ENCODE measurements at regions not wholly inside any gene's neighbourhood (a gene's known extent, or its start where the extent isn't known, plus 50 kb on each side); places are given as distances from the start of the nearest gene placed in this dataset.

- Histone ChIP-seq H3K9ac (ENCODE audit: control insufficient read depth, extremely low read depth, insufficient read depth, low read length) (no peak overlapping the region), H3K4me1 (ENCODE audit: control insufficient read depth, extremely low read depth, insufficient read depth, low read length) (no peaks in the 10 kb centered on the region), H3K4me3 (ENCODE audit: control insufficient read depth in 2 of 3, extremely low read depth in 1 of 3, insufficient read depth in 2 of 3, low read depth in 1 of 3, low read length in 3 of 3) (no peak overlapping the region), H3K27ac (ENCODE audit: control insufficient read depth, insufficient read depth, low read length) (no peak overlapping the region), H3K27me3 (ENCODE audit: control insufficient read depth, extremely low read depth, insufficient read depth, low read length) (peaks cover 38% of the 10 kb centered on the region), H3K4me2 (ENCODE audit: control insufficient read depth, extremely low read depth, insufficient read depth, low read depth, low read length) (no peak overlapping the region), H3K36me3 (ENCODE audit: control insufficient read depth in 2 of 2, extremely low read depth in 1 of 2, insufficient read depth in 2 of 2, low read length in 2 of 2) (no peaks in the 10 kb centered on the region), H3K9me3 (ENCODE audit: control insufficient read depth, low read depth, low read length) (no peaks in the 10 kb centered on the region), H3K79me2 (ENCODE audit: control insufficient read depth, insufficient read depth, low read length) (no peaks in the 10 kb centered on the region), H4K20me1 (ENCODE audit: control insufficient read depth, extremely low read depth, insufficient read depth, low read length) (peaks cover 7% of the 10 kb centered on the region), H3K9me1 (ENCODE audit: control insufficient read depth, extremely low read depth, insufficient read depth, low read length) (no peaks in the 10 kb centered on the region), H2AFZ (ENCODE audit: control insufficient read depth, low read length) (no peak overlapping the region)
- no peak for DNase-seq (ENCODE audit: low read depth, low spot score)
- FAIRE-seq, result no peak
- dilution Hi-C loops (cut with MboI; ENCODE audit: extremely low pct_ligation_motif_present, low sequenced_read_pairs), result loop anchor here (25.0 kb wide), 1 partner anchor 351 kb away; no protein-coding TSS in a partner anchor
- no peak for TF ChIP-seq EZH2 (IDR thresholded peaks at IDR 0.05; ENCODE audit: low read length)
- TF ChIP-seq CTCF (optimal IDR thresholded peaks at IDR 0.05 in 1 of 3, IDR thresholded peaks at IDR 0.05 in 1 of 3, conservative IDR thresholded peaks at IDR 0.05 in 1 of 3; ENCODE audit: extremely low read depth in 1 of 3, insufficient read depth in 2 of 3, low read length in 3 of 3), result peak; percentile 48 to 94 (median 89)
Observed at GRCh38 chr17:79388556-79389295, 222.1 kb downstream of the RBFOX3 start.

- Histone ChIP-seq H2AFZ (ENCODE audit: control insufficient read depth, low read length) (no peak overlapping the region), H3K27ac (ENCODE audit: control insufficient read depth, insufficient read depth, low read length) (no peak overlapping the region), H4K20me1 (ENCODE audit: control insufficient read depth, extremely low read depth, insufficient read depth, low read length) (peaks cover 7% of the 10 kb centered on the region), H3K27me3 (ENCODE audit: control insufficient read depth, extremely low read depth, insufficient read depth, low read length) (peaks cover 42% of the 10 kb centered on the region), H3K4me3 (ENCODE audit: control insufficient read depth in 2 of 3, extremely low read depth in 1 of 3, insufficient read depth in 2 of 3, low read depth in 1 of 3, low read length in 3 of 3) (no peak overlapping the region), H3K4me2 (ENCODE audit: control insufficient read depth, extremely low read depth, insufficient read depth, low read depth, low read length) (no peak overlapping the region), H3K9ac (ENCODE audit: control insufficient read depth, extremely low read depth, insufficient read depth, low read length) (no peak overlapping the region), H3K36me3 (ENCODE audit: control insufficient read depth in 2 of 2, extremely low read depth in 1 of 2, insufficient read depth in 2 of 2, low read length in 2 of 2) (no peaks in the 10 kb centered on the region), H3K9me3 (ENCODE audit: control insufficient read depth, low read depth, low read length) (no peaks in the 10 kb centered on the region), H3K79me2 (ENCODE audit: control insufficient read depth, insufficient read depth, low read length) (no peaks in the 10 kb centered on the region), H3K9me1 (ENCODE audit: control insufficient read depth, extremely low read depth, insufficient read depth, low read length) (no peaks in the 10 kb centered on the region), H3K4me1 (ENCODE audit: control insufficient read depth, extremely low read depth, insufficient read depth, low read length) (no peaks in the 10 kb centered on the region)
- no peak for DNase-seq (ENCODE audit: low read depth, low spot score)
- TF ChIP-seq CTCF (optimal IDR thresholded peaks at IDR 0.05 in 1 of 3, IDR thresholded peaks at IDR 0.05 in 1 of 3, conservative IDR thresholded peaks at IDR 0.05 in 1 of 3; ENCODE audit: extremely low read depth in 1 of 3, insufficient read depth in 2 of 3, low read length in 3 of 3) (no peak), EZH2 (IDR thresholded peaks at IDR 0.05; ENCODE audit: low read length) (no peak)
- FAIRE-seq, result no peak
- dilution Hi-C loops (cut with MboI; ENCODE audit: extremely low pct_ligation_motif_present, low sequenced_read_pairs), result loop anchor here (25.0 kb wide), 1 partner anchor 350 kb away; no protein-coding TSS in a partner anchor
Observed at GRCh38 chr17:79387783-79388182, 223.1 kb downstream of the RBFOX3 start.

All from keratinocyte (primary cell).